Activated naive CD8-positive, alpha-beta T cell treated with anti-CD3 and anti-CD28 coated beads, Interleukin-2, amount 10 ng/mL, durations not matched to agents 7 days and 5 days (primary cell): ENCODE measurements at regions not wholly inside any gene's neighbourhood (a gene's known extent, or its start where the extent isn't known, plus 50 kb on each side); places are given as distances from the start of the nearest gene placed in this dataset.
"Not testable (repeated sequence)": the region's sequence is repeated elsewhere in the genome, so short reads cannot be mapped to it uniquely, and the experiment has no call there.

Experiments
- ATAC-seq: fragments of 150-1000 bp; cut with Tn5 transposase; one replicate; pipeline ENCODE4 v1.10.0; 2021; ENCODE audit warnings: low read depth, moderate library complexity
- POLR2A ChIA-PET: fragments of 350-600 bp; sonication (Branson Sonifier 250); formaldehyde crosslinking; loops from one replicate; lab custom pipeline; 2021; ENCODE audit warnings: antibody characterized with exemption; lab: Charles Lee
- DNase-seq: peaks from one replicate; pipeline ENCODE4 v3.0.0; 2021
- H3K27ac Mint-ChIP-seq: one replicate; pipeline ENCODE4 v1.8.0; 2022; ENCODE audit warnings: mild to moderate bottlenecking, mixed read lengths
- H3K27me3 Mint-ChIP-seq: one replicate; pipeline ENCODE4 v1.8.0; 2022; ENCODE audit warnings: mild to moderate bottlenecking, moderate library complexity, mixed read lengths
- H3K36me3 Mint-ChIP-seq: one replicate; pipeline ENCODE4 v1.8.0; 2021; ENCODE audit warnings: mild to moderate bottlenecking, mixed read lengths
- H3K4me1 Mint-ChIP-seq: one replicate; pipeline ENCODE4 v1.8.0; 2021; ENCODE audit warnings: mixed read lengths
- H3K4me3 Mint-ChIP-seq: one replicate; pipeline ENCODE4 v1.8.0; 2022; ENCODE audit warnings: mild to moderate bottlenecking, moderate library complexity, mixed read lengths
- H3K9me3 Mint-ChIP-seq: one replicate; pipeline ENCODE4 v1.8.0; 2021; ENCODE audit warnings: mixed read lengths

GRCh38 chrX:26597981-26598380 is 382.0 kb downstream of the MAGEB5 start:
- Mint-ChIP-seq H3K9me3 (no peaks in the 10 kb centered on the region), H3K4me3 (no peak overlapping the region), H3K27ac (no peak overlapping the region), H3K36me3 (no peaks in the 10 kb centered on the region), H3K4me1 (no peaks in the 10 kb centered on the region), H3K27me3 (no peaks in the 10 kb centered on the region)
- no peak for ATAC-seq
- no peak for DNase-seq
- POLR2A ChIA-PET, result no interaction called here

GRCh38 chrX:26590849-26591248 is 374.9 kb downstream of the MAGEB5 start:
- Mint-ChIP-seq H3K36me3 (no peaks in the 10 kb centered on the region), H3K4me1 (no peaks in the 10 kb centered on the region), H3K27ac (no peak overlapping the region), H3K4me3 (no peak overlapping the region), H3K27me3 (no peaks in the 10 kb centered on the region), H3K9me3 (no peaks in the 10 kb centered on the region)
- ATAC-seq (no peak), DNase-seq (no peak)
- POLR2A ChIA-PET, result no interaction called here

GRCh38 chrX:26586570-26586969 is 370.6 kb downstream of the MAGEB5 start:
- Mint-ChIP-seq H3K27ac (no peak overlapping the region), H3K9me3 (no peaks in the 10 kb centered on the region), H3K4me1 (no peaks in the 10 kb centered on the region), H3K27me3 (no peaks in the 10 kb centered on the region), H3K36me3 (no peaks in the 10 kb centered on the region), H3K4me3 (no peak overlapping the region)
- ATAC-seq (no peak), DNase-seq (no peak)
- POLR2A ChIA-PET, result no interaction called here

GRCh38 chrX:26581091-26581490 is 365.1 kb downstream of the MAGEB5 start:
- DNase-seq, result no peak
- no peaks in the 10 kb centered on the region for H3K27me3 Mint-ChIP-seq
- no peak overlapping the region for H3K27ac Mint-ChIP-seq
- H3K4me3 Mint-ChIP-seq, result no peak overlapping the region
- peaks cover 2% of the 10 kb centered on the region for H3K9me3 Mint-ChIP-seq
- H3K36me3 Mint-ChIP-seq, result no peaks in the 10 kb centered on the region
- POLR2A ChIA-PET, result no interaction called here
- H3K4me1 Mint-ChIP-seq, result no peaks in the 10 kb centered on the region
- ATAC-seq, result no peak

- POLR2A ChIA-PET, result no interaction called here
- H3K4me3 Mint-ChIP-seq, result no peak overlapping the region
- no peak overlapping the region for H3K27ac Mint-ChIP-seq
- H3K27me3 Mint-ChIP-seq, result no peaks in the 10 kb centered on the region
- ATAC-seq, result no peak
- DNase-seq, result no peak
- H3K4me1 Mint-ChIP-seq, result no peaks in the 10 kb centered on the region
- H3K36me3 Mint-ChIP-seq, result no peaks in the 10 kb centered on the region
- H3K9me3 Mint-ChIP-seq, result peaks cover 2% of the 10 kb centered on the region
Observed at GRCh38 chrX:26580021-26580420, 364.1 kb downstream of the MAGEB5 start.

- no peak overlapping the region for H3K4me3 Mint-ChIP-seq
- H3K27me3 Mint-ChIP-seq, result no peaks in the 10 kb centered on the region
- H3K9me3 Mint-ChIP-seq, result peaks cover 2% of the 10 kb centered on the region
- no peaks in the 10 kb centered on the region for H3K4me1 Mint-ChIP-seq
- DNase-seq, result no peak
- POLR2A ChIA-PET, result no interaction called here
- no peaks in the 10 kb centered on the region for H3K36me3 Mint-ChIP-seq
- H3K27ac Mint-ChIP-seq, result no peak overlapping the region
- ATAC-seq, result no peak
Observed at GRCh38 chrX:26574234-26574633, 358.3 kb downstream of the MAGEB5 start.

- DNase-seq (no peak), ATAC-seq (no peak)
- Mint-ChIP-seq H3K27ac (no peak overlapping the region), H3K4me3 (no peak overlapping the region), H3K4me1 (no peaks in the 10 kb centered on the region), H3K27me3 (no peaks in the 10 kb centered on the region), H3K36me3 (no peaks in the 10 kb centered on the region), H3K9me3 (no peaks in the 10 kb centered on the region)
- POLR2A ChIA-PET, result no interaction called here
Observed at GRCh38 chrX:26562156-26562555, 346.2 kb downstream of the MAGEB5 start.

GRCh38 chrX:26559855-26560254 is 343.9 kb downstream of the MAGEB5 start:
- Mint-ChIP-seq H3K36me3 (no peaks in the 10 kb centered on the region), H3K27me3 (no peaks in the 10 kb centered on the region), H3K4me3 (no peak overlapping the region), H3K9me3 (peaks cover 2% of the 10 kb centered on the region), H3K4me1 (no peaks in the 10 kb centered on the region), H3K27ac (no peak overlapping the region)
- ATAC-seq, result no peak
- no peak for DNase-seq
- POLR2A ChIA-PET, result no interaction called here

GRCh38 chrX:26558719-26559386 is 342.9 kb downstream of the MAGEB5 start:
- ATAC-seq (no peak), DNase-seq (no peak)
- H3K9me3 Mint-ChIP-seq, result peaks cover 2% of the 10 kb centered on the region
- no peaks in the 10 kb centered on the region for H3K4me1 Mint-ChIP-seq
- no peak overlapping the region for H3K27ac Mint-ChIP-seq
- POLR2A ChIA-PET, result no interaction called here
- no peak overlapping the region for H3K4me3 Mint-ChIP-seq
- no peaks in the 10 kb centered on the region for H3K27me3 Mint-ChIP-seq
- no peaks in the 10 kb centered on the region for H3K36me3 Mint-ChIP-seq

- DNase-seq (no peak), ATAC-seq (no peak)
- POLR2A ChIA-PET, result no interaction called here
- H3K4me3 Mint-ChIP-seq, result no peak overlapping the region
- H3K27me3 Mint-ChIP-seq, result no peaks in the 10 kb centered on the region
- no peaks in the 10 kb centered on the region for H3K36me3 Mint-ChIP-seq
- no peaks in the 10 kb centered on the region for H3K4me1 Mint-ChIP-seq
- peaks cover 2% of the 10 kb centered on the region for H3K9me3 Mint-ChIP-seq
- no peak overlapping the region for H3K27ac Mint-ChIP-seq
Observed at GRCh38 chrX:26557691-26558321, 341.8 kb downstream of the MAGEB5 start.

- H3K36me3 Mint-ChIP-seq, H3K27ac Mint-ChIP-seq, H3K4me3 Mint-ChIP-seq, H3K27me3 Mint-ChIP-seq, H3K9me3 Mint-ChIP-seq, POLR2A ChIA-PET, H3K4me1 Mint-ChIP-seq, ATAC-seq, DNase-seq: not testable (repeated sequence)
Observed at GRCh38 chrX:26525768-26526167, 309.8 kb downstream of the MAGEB5 start.

- Mint-ChIP-seq H3K36me3 (no peaks in the 10 kb centered on the region), H3K4me1 (no peaks in the 10 kb centered on the region), H3K27ac (no peak overlapping the region), H3K4me3 (no peak overlapping the region), H3K9me3 (no peaks in the 10 kb centered on the region), H3K27me3 (no peaks in the 10 kb centered on the region)
- no peak for DNase-seq
- POLR2A ChIA-PET, result no interaction called here
- ATAC-seq, result no peak
Observed at GRCh38 chrX:26522501-26522900, 306.5 kb downstream of the MAGEB5 start.

GRCh38 chrX:26511589-26512363 is 295.8 kb downstream of the MAGEB5 start:
- H3K27ac Mint-ChIP-seq, result no peak overlapping the region
- H3K27me3 Mint-ChIP-seq, result no peaks in the 10 kb centered on the region
- H3K4me3 Mint-ChIP-seq, result no peak overlapping the region
- POLR2A ChIA-PET, result no interaction called here
- ATAC-seq (no peak), DNase-seq (no peak)
- peaks cover 2% of the 10 kb centered on the region for H3K9me3 Mint-ChIP-seq
- no peaks in the 10 kb centered on the region for H3K36me3 Mint-ChIP-seq
- H3K4me1 Mint-ChIP-seq, result no peaks in the 10 kb centered on the region

GRCh38 chrX:26470941-26471340 is 255.0 kb downstream of the MAGEB5 start:
- POLR2A ChIA-PET, result no interaction called here
- Mint-ChIP-seq H3K4me1 (no peaks in the 10 kb centered on the region), H3K4me3 (no peak overlapping the region), H3K36me3 (no peaks in the 10 kb centered on the region), H3K27ac (no peak overlapping the region), H3K27me3 (no peaks in the 10 kb centered on the region), H3K9me3 (peaks cover 1% of the 10 kb centered on the region)
- ATAC-seq (no peak), DNase-seq (no peak)
